ENCODE measurements at regions not wholly inside any gene's neighbourhood (a gene's known extent, or its start where the extent isn't known, plus 50 kb on each side); places are given as distances from the start of the nearest gene placed in this dataset.
"Not testable (repeated sequence)": the region's sequence is repeated elsewhere in the genome, so short reads cannot be mapped to it uniquely, and the experiment has no call there.

GRCh38 chr12:116361414-116362223, 84.1 kb upstream of the MED13L start:
- DNase-seq: no peak

GRCh38 chr12:116365114-116365513, 87.6 kb upstream of the MED13L start:
- DNase-seq: no peak

GRCh38 chr12:116365606-116366455, 88.3 kb upstream of the MED13L start:
- no peak for DNase-seq

- DNase-seq: no peak
These were observed 88.9 kb upstream of the MED13L start for GRCh38 chr12:116366456-116366776.

GRCh38 chr12:116366824-116367223, 89.3 kb upstream of the MED13L start:
- DNase-seq: no peak

GRCh38 chr12:116368196-116369194, 91.0 kb upstream of the MED13L start:
- no peak for DNase-seq

- no peak for DNase-seq
These were observed 92.5 kb upstream of the MED13L start for GRCh38 chr12:116370004-116370404.

- DNase-seq: no peak
These were observed 93.5 kb upstream of the MED13L start for GRCh38 chr12:116370886-116371580.

- DNase-seq: no peak
These were observed 95.3 kb upstream of the MED13L start for GRCh38 chr12:116372815-116373214.

- no peak for DNase-seq
These were observed 96.2 kb upstream of the MED13L start for GRCh38 chr12:116373572-116374206.

GRCh38 chr12:116374207-116374606, 96.7 kb upstream of the MED13L start:
- DNase-seq: no peak

GRCh38 chr12:116375278-116375842, 97.9 kb upstream of the MED13L start:
- no peak for DNase-seq

GRCh38 chr12:116376354-116377193, 99.1 kb upstream of the MED13L start:
- DNase-seq: no peak

GRCh38 chr12:116377194-116377571, 99.7 kb upstream of the MED13L start:
- not testable (repeated sequence) for DNase-seq

GRCh38 chr12:116378002-116378401, 100.5 kb upstream of the MED13L start:
- no peak for DNase-seq

GRCh38 chr12:116380108-116380507, 102.6 kb upstream of the MED13L start:
- DNase-seq: no peak

- DNase-seq: not testable (repeated sequence)
These were observed 103.2 kb upstream of the MED13L start for GRCh38 chr12:116380740-116381139.

GRCh38 chr12:116381240-116381743, 103.8 kb upstream of the MED13L start:
- no peak for DNase-seq

- DNase-seq: no peak
These were observed 104.5 kb upstream of the MED13L start for GRCh38 chr12:116381744-116382685.

Data from CD4-positive, alpha-beta T cell treated with Interleukin-10 for 1 hour (primary cell).